H1 (cell line): ENCODE measurements at regions not wholly inside any gene's neighbourhood (a gene's known extent, or its start where the extent isn't known, plus 50 kb on each side); places are given as distances from the start of the nearest gene placed in this dataset.

ENCODE experiments used
- CREB1 ChIP-seq: IDR thresholded peaks from 2 replicates; pipeline ENCODE4 v1.6.1; 2012; ENCODE audit warnings: inconsistent platforms
- CTCF ChIP-seq, 3 experiments: IDR thresholded peaks; 1 replicate in 2 of 3; 2 replicates in 1 of 3; pipeline versions ENCODE4 v1.5.1 to v1.6.1; 2011; ENCODE audit warnings: low read length in 3 of 3, mild to moderate bottlenecking in 3 of 3, inconsistent platforms in 2 of 3, low read depth in 1 of 3, moderate library complexity in 1 of 3; ENCODE audit not compliant: insufficient read depth in 1 of 3; ENCODE audit errors: control extremely low read depth in 1 of 3
- EP300 ChIP-seq, 2 experiments: IDR thresholded peaks; 1 replicate in 1 of 2; 2 replicates in 1 of 2; pipeline ENCODE4 v1.6.1; 2011 to 2012; ENCODE audit warnings: low read depth in 2 of 2, low read length in 2 of 2, mild to moderate bottlenecking in 2 of 2, borderline replicate concordance in 1 of 2, inconsistent platforms in 1 of 2, moderate library complexity in 1 of 2
- EZH2 ChIP-seq: fragments of 200-600 bp; sonication (generic); IDR thresholded peaks from 2 replicates; pipeline ENCODE4 v1.7.1; 2012; ENCODE audit warnings: low read depth, mild to moderate bottlenecking, moderate library complexity, low read length, inconsistent platforms; ENCODE audit not compliant: severe bottlenecking
- JUND ChIP-seq: IDR thresholded peaks from 2 replicates; pipeline ENCODE4 v1.6.1; 2011; ENCODE audit warnings: mild to moderate bottlenecking, improper control_type of control experiment, low read length
- KDM1A ChIP-seq: fragments of 200-600, 300-600 bp; sonication (generic); IDR thresholded peaks from 2 replicates; pipeline ENCODE4 v1.7.1; 2016; ENCODE audit warnings: mild to moderate bottlenecking, low read length, borderline replicate concordance
- MAX ChIP-seq: IDR thresholded peaks from 2 replicates; pipeline ENCODE4 v1.6.1; 2012; ENCODE audit warnings: inconsistent platforms
- POLR2A ChIP-seq, 2 experiments: IDR thresholded peaks; 1 replicate in 1 of 2; 2 replicates in 1 of 2; pipeline ENCODE4 v1.6.1; 2011; ENCODE audit warnings: low read depth in 2 of 2, low read length in 2 of 2, mild to moderate bottlenecking in 2 of 2; ENCODE audit errors: control extremely low read depth in 1 of 2
- POLR2AphosphoS5 ChIP-seq: IDR thresholded peaks from 2 replicates; pipeline ENCODE4 v1.6.1; 2011; ENCODE audit warnings: low read depth, low read length
- RAD21 ChIP-seq, 2 experiments: IDR thresholded peaks in 1 of 2; conservative IDR thresholded peaks in 1 of 2; 2 replicates each; pipeline ENCODE4 v1.6.1; 2011; ENCODE audit warnings: low read depth in 2 of 2, low read length in 2 of 2, improper control_type of control experiment in 1 of 2, inconsistent platforms in 1 of 2, mild to moderate bottlenecking in 1 of 2, moderate library complexity in 1 of 2
- TF ChIP-seq, protein P1 (sequence below): IDR thresholded peaks from 2 replicates; pipeline ENCODE4 v1.6.1; 2011; ENCODE audit warnings: low read length, improper control_type of control experiment

DNA sequence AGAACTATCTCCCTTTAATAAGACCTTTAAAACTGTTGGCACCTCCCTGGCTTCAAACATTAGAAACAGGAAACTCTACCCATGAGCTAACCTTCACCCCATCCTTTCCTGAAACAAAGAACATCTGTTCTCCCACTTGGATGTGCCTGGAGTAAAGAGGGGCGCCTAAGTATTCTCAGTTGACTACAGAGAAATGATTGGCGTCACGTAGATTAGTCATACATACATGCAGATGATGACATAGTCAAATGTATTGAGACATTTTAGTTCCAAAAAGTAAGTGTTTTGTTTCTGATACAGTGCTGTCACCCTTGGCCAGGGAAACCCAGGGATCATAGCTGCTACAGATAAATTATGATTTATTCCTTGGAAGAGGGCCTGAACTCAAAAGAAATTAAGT, 260.0 kb upstream of the PLEKHG7 start:
- TF ChIP-seq CTCF (IDR thresholded peaks at IDR 0.05; ENCODE audit: control extremely low read depth in 1 of 3, insufficient read depth in 1 of 3, low read depth in 1 of 3, low read length in 3 of 3) (no peak), RAD21 (IDR thresholded peaks at IDR 0.05 in 1 of 2, conservative IDR thresholded peaks at IDR 0.05 in 1 of 2; ENCODE audit: low read depth in 2 of 2, low read length in 2 of 2) (no peak), POLR2AphosphoS5 (no peak), EP300 (IDR thresholded peaks at IDR 0.05; ENCODE audit: borderline replicate concordance in 1 of 2, low read depth in 2 of 2, low read length in 2 of 2) (no peak), POLR2A (IDR thresholded peaks at IDR 0.05; ENCODE audit: control extremely low read depth in 1 of 2, low read depth in 2 of 2, low read length in 2 of 2) (no peak), MAX (no peak), KDM1A (no peak), JUND (no peak), EZH2 (no peak), CREB1 (no peak)
- TF ChIP-seq, protein P1, sequence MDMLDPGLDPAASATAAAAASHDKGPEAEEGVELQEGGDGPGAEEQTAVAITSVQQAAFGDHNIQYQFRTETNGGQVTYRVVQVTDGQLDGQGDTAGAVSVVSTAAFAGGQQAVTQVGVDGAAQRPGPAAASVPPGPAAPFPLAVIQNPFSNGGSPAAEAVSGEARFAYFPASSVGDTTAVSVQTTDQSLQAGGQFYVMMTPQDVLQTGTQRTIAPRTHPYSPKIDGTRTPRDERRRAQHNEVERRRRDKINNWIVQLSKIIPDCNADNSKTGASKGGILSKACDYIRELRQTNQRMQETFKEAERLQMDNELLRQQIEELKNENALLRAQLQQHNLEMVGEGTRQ, result no peak
